ENCODE measurements at regions not wholly inside any gene's neighbourhood (a gene's known extent, or its start where the extent isn't known, plus 50 kb on each side); places are given as distances from the start of the nearest gene placed in this dataset.

- Histone ChIP-seq H3K4me2 (no peak overlapping the region), H3K27me3 (no peaks in the 10 kb centered on the region), H3K9ac (no peak overlapping the region), H3K9me3 (replicated peaks in 1 of 11) (no peaks in the 10 kb centered on the region), H3K36me3 (no peaks in the 10 kb centered on the region), H3K4me3 (no peak overlapping the region), H3K4me1 (no peaks in the 10 kb centered on the region), H4K20me1 (no peaks in the 10 kb centered on the region), H3K27ac (no peak overlapping the region)
- TF ChIP-seq Cebpa-rat (IDR thresholded peaks at IDR 0.05), result no peak
Observed at GRCh38 chr2:103527278-103527677, 765.4 kb downstream of the TMEM182 start.

GRCh38 chr2:103529798-103530502 is 768.1 kb downstream of the TMEM182 start:
- Histone ChIP-seq H3K9ac (no peak overlapping the region), H3K4me3 (no peak overlapping the region), H4K20me1 (no peaks in the 10 kb centered on the region), H3K27me3 (no peaks in the 10 kb centered on the region), H3K9me3 (replicated peaks in 1 of 11) (no peaks in the 10 kb centered on the region), H3K27ac (no peak overlapping the region), H3K4me1 (no peaks in the 10 kb centered on the region), H3K4me2 (no peak overlapping the region), H3K36me3 (no peaks in the 10 kb centered on the region)
- no peak for TF ChIP-seq Cebpa-rat (IDR thresholded peaks at IDR 0.05)

GRCh38 chr2:103552775-103553174 is 790.9 kb downstream of the TMEM182 start:
- H3K27me3 ChIP-seq, result no peaks in the 10 kb centered on the region
- no peak overlapping the region for H3K9ac ChIP-seq
- H3K4me1 ChIP-seq, result no peaks in the 10 kb centered on the region
- H3K36me3 ChIP-seq, result no peaks in the 10 kb centered on the region
- no peaks in the 10 kb centered on the region for H4K20me1 ChIP-seq
- no peak overlapping the region for H3K4me3 ChIP-seq
- no peak overlapping the region for H3K4me2 ChIP-seq
- H3K27ac ChIP-seq, result no peak overlapping the region
- TF ChIP-seq Cebpa-rat (IDR thresholded peaks at IDR 0.05), result no peak
- no peaks in the 10 kb centered on the region for H3K9me3 ChIP-seq (replicated peaks in 1 of 11)

- H3K27me3 ChIP-seq, result no peaks in the 10 kb centered on the region
- no peak overlapping the region for H3K4me2 ChIP-seq
- TF ChIP-seq Cebpa-rat (IDR thresholded peaks at IDR 0.05), result no peak
- H3K4me3 ChIP-seq, result no peak overlapping the region
- no peak overlapping the region for H3K9ac ChIP-seq
- H4K20me1 ChIP-seq, result no peaks in the 10 kb centered on the region
- H3K36me3 ChIP-seq, result no peaks in the 10 kb centered on the region
- H3K4me1 ChIP-seq, result no peaks in the 10 kb centered on the region
- no peak overlapping the region for H3K27ac ChIP-seq
- H3K9me3 ChIP-seq (replicated peaks in 1 of 11), result peaks cover 11 to 36% (median 21%) of the 10 kb centered on the region in 11 experiments; a peak in 19 of 22 replicates
Observed at GRCh38 chr2:103594823-103595222, 833.0 kb downstream of the TMEM182 start.

- no peaks in the 10 kb centered on the region for H3K27me3 ChIP-seq
- H3K4me1 ChIP-seq, result no peaks in the 10 kb centered on the region
- no peak overlapping the region for H3K27ac ChIP-seq
- no peak for TF ChIP-seq Cebpa-rat (IDR thresholded peaks at IDR 0.05)
- no peak overlapping the region for H3K9ac ChIP-seq
- H3K4me3 ChIP-seq, result no peak overlapping the region
- no peak overlapping the region for H3K4me2 ChIP-seq
- H3K36me3 ChIP-seq, result no peaks in the 10 kb centered on the region
- H3K9me3 ChIP-seq (replicated peaks in 1 of 11), result peaks cover 9 to 16% (median 12%) of the 10 kb centered on the region in 11 experiments; a peak in 17 of 22 replicates
- H4K20me1 ChIP-seq, result no peaks in the 10 kb centered on the region
Observed at GRCh38 chr2:103605071-103605780, 843.4 kb downstream of the TMEM182 start.

GRCh38 chr2:103615611-103616105 is 853.8 kb downstream of the TMEM182 start:
- Histone ChIP-seq H3K27me3 (no peaks in the 10 kb centered on the region), H4K20me1 (no peaks in the 10 kb centered on the region), H3K36me3 (no peaks in the 10 kb centered on the region), H3K27ac (no peak overlapping the region), H3K4me1 (no peaks in the 10 kb centered on the region), H3K9ac (no peak overlapping the region), H3K4me3 (no peak overlapping the region), H3K4me2 (no peak overlapping the region), H3K9me3 (replicated peaks in 1 of 11) (peaks cover 0 to 8% (median 4%) of the 10 kb centered on the region in 11 experiments; a peak in 17 of 22 replicates)
- TF ChIP-seq Cebpa-rat (IDR thresholded peaks at IDR 0.05), result no peak

GRCh38 chr2:103616891-103617290 is 855.1 kb downstream of the TMEM182 start:
- Histone ChIP-seq H3K4me2 (no peak overlapping the region), H3K27ac (no peak overlapping the region), H4K20me1 (no peaks in the 10 kb centered on the region), H3K4me3 (no peak overlapping the region), H3K9ac (no peak overlapping the region), H3K36me3 (no peaks in the 10 kb centered on the region), H3K9me3 (replicated peaks in 1 of 11) (peaks cover 6 to 20% (median 15%) of the 10 kb centered on the region in 11 experiments; a peak in 21 of 22 replicates), H3K27me3 (no peaks in the 10 kb centered on the region), H3K4me1 (no peaks in the 10 kb centered on the region)
- no peak for TF ChIP-seq Cebpa-rat (IDR thresholded peaks at IDR 0.05)

- Histone ChIP-seq H3K27me3 (no peaks in the 10 kb centered on the region), H4K20me1 (no peaks in the 10 kb centered on the region), H3K4me1 (no peaks in the 10 kb centered on the region), H3K4me2 (no peak overlapping the region), H3K36me3 (no peaks in the 10 kb centered on the region), H3K9ac (no peak overlapping the region), H3K9me3 (replicated peaks in 1 of 11) (peaks cover 7 to 26% (median 17%) of the 10 kb centered on the region in 11 experiments; a peak in 21 of 22 replicates), H3K27ac (no peak overlapping the region), H3K4me3 (no peak overlapping the region)
- TF ChIP-seq Cebpa-rat (IDR thresholded peaks at IDR 0.05), result no peak
Observed at GRCh38 chr2:103618112-103618511, 856.3 kb downstream of the TMEM182 start.

- Histone ChIP-seq H3K27ac (no peak overlapping the region), H3K4me1 (no peaks in the 10 kb centered on the region), H3K27me3 (no peaks in the 10 kb centered on the region), H3K36me3 (no peaks in the 10 kb centered on the region), H3K9me3 (replicated peaks in 1 of 11) (peaks cover 0 to 5% (median 0%) of the 10 kb centered on the region in 11 experiments; a peak in 4 of 22 replicates), H3K9ac (no peak overlapping the region), H4K20me1 (no peaks in the 10 kb centered on the region), H3K4me2 (no peak overlapping the region), H3K4me3 (no peak overlapping the region)
- TF ChIP-seq Cebpa-rat (IDR thresholded peaks at IDR 0.05), result no peak
Observed at GRCh38 chr2:103627301-103627700, 865.5 kb downstream of the TMEM182 start.
